A549 (cell line): ENCODE measurements at regions not wholly inside any gene's neighbourhood (a gene's known extent, or its start where the extent isn't known, plus 50 kb on each side); places are given as distances from the start of the nearest gene placed in this dataset.

Experiments used
- BCL3 ChIP-seq: fragments of >200 bp; sonication (Bioruptor Twin); formaldehyde crosslinking; IDR thresholded peaks from 3 replicates; pipeline ENCODE4 v1.6.1; 2016
- CTCF ChIP-seq: fragments of >200 bp; sonication (Bioruptor Twin); formaldehyde crosslinking; IDR thresholded peaks from 3 replicates; pipeline ENCODE4 v1.5.1; 2016
- FOXS1 ChIP-seq: fragments of 250-450 bp; sonication (Bioruptor Pico); IDR thresholded peaks from 2 replicates; pipeline ENCODE4 v1.5.0; 2020; ENCODE audit warnings: mild to moderate bottlenecking, moderate library complexity
- HDAC2 ChIP-seq: fragments of 200-600 bp; sonication (generic); IDR thresholded peaks from 2 replicates; pipeline ENCODE4 v1.6.1; 2016
- JUN ChIP-seq, 2 experiments: fragments of >200 bp; sonication (Bioruptor Twin); formaldehyde crosslinking; IDR thresholded peaks; 2 replicates in 1 of 2; 3 replicates in 1 of 2; pipeline ENCODE4 v1.6.1; 2016 to 2017
- MAFK ChIP-seq: fragments of 450-650 bp; IDR thresholded peaks from 2 replicates; pipeline ENCODE4 v1.6.1; 2014; ENCODE audit not compliant: partially characterized antibody
- MAZ ChIP-seq: fragments of 150-350 bp; IDR thresholded peaks from 2 replicates; pipeline ENCODE4 v1.6.1; 2014; ENCODE audit warnings: antibody characterized with exemption, low read depth, low read length, borderline replicate concordance
- POLR2A ChIP-seq: IDR thresholded peaks from 2 replicates; pipeline ENCODE4 v1.6.1; 2012; ENCODE audit warnings: mild to moderate bottlenecking, low read length
- RAD21 ChIP-seq, 2 experiments: fragments of >200 bp in 1 of 2; sonication (Bioruptor Twin) in 1 of 2; formaldehyde crosslinking in 1 of 2; IDR thresholded peaks in 1 of 2; conservative IDR thresholded peaks in 1 of 2; 2 replicates in 1 of 2; 3 replicates in 1 of 2; pipeline ENCODE4 v1.6.1; 2012 to 2018; ENCODE audit warnings: inconsistent platforms in 1 of 2

GRCh38 chr9:73682789-73683188 is 531.1 kb downstream of the ANXA1 start:
- TF ChIP-seq JUN (IDR thresholded peaks at IDR 0.05) (no peak), MAFK (no peak), BCL3 (no peak), CTCF (no peak), MAZ (no peak), FOXS1 (CRISPR knock-in tag) (no peak), POLR2A (no peak), RAD21 (conservative IDR thresholded peaks at IDR 0.05 in 1 of 2, IDR thresholded peaks at IDR 0.05 in 1 of 2) (no peak), HDAC2 (no peak)
